Esophagus muscularis mucosa (tissue), 4 donors: ENCODE measurements at regions not wholly inside any gene's neighbourhood (a gene's known extent, or its start where the extent isn't known, plus 50 kb on each side); places are given as distances from the start of the nearest gene placed in this dataset.

Experiments
- EP300 ChIP-seq: sonication (generic); formaldehyde crosslinking; IDR thresholded peaks from one replicate; pipeline ENCODE4 v1.6.1; 2017; ENCODE audit warnings: antibody characterized with exemption
- POLR2A ChIP-seq: fragments of 450-650 bp; IDR thresholded peaks from one replicate; pipeline ENCODE4 v1.6.1; 2017; ENCODE audit warnings: antibody characterized with exemption, moderate library complexity, mild to moderate bottlenecking, low read depth
- POLR2AphosphoS5 ChIP-seq, 2 donors: sonication (generic); formaldehyde crosslinking; IDR thresholded peaks; one replicate each; pipeline ENCODE4 v1.6.1; 2017; ENCODE audit warnings: antibody characterized with exemption in 2 of 2
- TF ChIP-seq, protein P1 (sequence below), 3 experiments: fragments of 200-600 bp in 2 of 3; fragments of 450-650 bp in 1 of 3; sonication (generic) in 2 of 3; IDR thresholded peaks; one replicate each; pipeline ENCODE4 v1.5.1; 2017 to 2019; ENCODE audit warnings: antibody characterized with exemption in 3 of 3, mild to moderate bottlenecking in 2 of 3, moderate library complexity in 1 of 3

DNA sequence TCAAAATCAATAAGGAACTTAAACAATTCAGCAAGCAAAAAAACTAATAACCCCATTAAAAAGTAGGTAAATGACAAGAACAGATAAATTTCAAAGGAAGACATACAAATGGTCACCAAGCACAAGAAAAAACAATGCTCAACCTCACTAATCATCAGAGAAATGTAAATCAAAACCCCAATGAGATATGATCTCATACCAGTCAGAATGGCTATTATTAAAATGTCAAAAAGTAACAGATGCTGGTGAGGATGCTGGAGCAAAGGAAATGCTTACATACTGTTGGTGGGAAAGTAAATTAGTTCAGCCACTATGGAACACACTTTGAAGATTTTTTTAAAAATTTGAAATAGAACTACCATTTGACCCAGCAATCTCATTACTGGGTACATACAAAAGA is 538.0 kb downstream of the TMX3 start:
- TF ChIP-seq, protein P1, sequence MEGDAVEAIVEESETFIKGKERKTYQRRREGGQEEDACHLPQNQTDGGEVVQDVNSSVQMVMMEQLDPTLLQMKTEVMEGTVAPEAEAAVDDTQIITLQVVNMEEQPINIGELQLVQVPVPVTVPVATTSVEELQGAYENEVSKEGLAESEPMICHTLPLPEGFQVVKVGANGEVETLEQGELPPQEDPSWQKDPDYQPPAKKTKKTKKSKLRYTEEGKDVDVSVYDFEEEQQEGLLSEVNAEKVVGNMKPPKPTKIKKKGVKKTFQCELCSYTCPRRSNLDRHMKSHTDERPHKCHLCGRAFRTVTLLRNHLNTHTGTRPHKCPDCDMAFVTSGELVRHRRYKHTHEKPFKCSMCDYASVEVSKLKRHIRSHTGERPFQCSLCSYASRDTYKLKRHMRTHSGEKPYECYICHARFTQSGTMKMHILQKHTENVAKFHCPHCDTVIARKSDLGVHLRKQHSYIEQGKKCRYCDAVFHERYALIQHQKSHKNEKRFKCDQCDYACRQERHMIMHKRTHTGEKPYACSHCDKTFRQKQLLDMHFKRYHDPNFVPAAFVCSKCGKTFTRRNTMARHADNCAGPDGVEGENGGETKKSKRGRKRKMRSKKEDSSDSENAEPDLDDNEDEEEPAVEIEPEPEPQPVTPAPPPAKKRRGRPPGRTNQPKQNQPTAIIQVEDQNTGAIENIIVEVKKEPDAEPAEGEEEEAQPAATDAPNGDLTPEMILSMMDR (IDR thresholded peaks at IDR 0.05): no peak
- no peak for TF ChIP-seq POLR2AphosphoS5 (IDR thresholded peaks at IDR 0.05)
- TF ChIP-seq POLR2A: no peak
- TF ChIP-seq EP300: no peak
